WERI-Rb-1 (cell line): ENCODE measurements at regions not wholly inside any gene's neighbourhood (a gene's known extent, or its start where the extent isn't known, plus 50 kb on each side); places are given as distances from the start of the nearest gene placed in this dataset.

Source experiments
- DNase-seq: peaks from one replicate; pipeline ENCODE4 v3.0.0-alpha.2; 2020
- H3K27ac ChIP-seq: fragments of 250-450 bp; sonication (Bioruptor Pico); 2 replicates; pipeline ENCODE4 v1.5.1; 2020; ENCODE audit warnings: mild to moderate bottlenecking, moderate library complexity
- H3K27me3 ChIP-seq: fragments of 250-450 bp; sonication (Bioruptor Pico); 2 replicates; pipeline ENCODE4 v1.5.1; 2021; ENCODE audit warnings: mild to moderate bottlenecking, low read depth, moderate library complexity; ENCODE audit not compliant: insufficient read depth, severe bottlenecking
- H3K36me3 ChIP-seq: fragments of 250-450 bp; sonication (Bioruptor Pico); 2 replicates; pipeline ENCODE4 v1.5.1; 2020; ENCODE audit warnings: mild to moderate bottlenecking, moderate library complexity
- H3K4me3 ChIP-seq: 2 replicates; pipeline ENCODE4 v1.5.1; 2011; ENCODE audit warnings: low read depth, mild to moderate bottlenecking, control low read depth, low read length
- H3K9me3 ChIP-seq: fragments of 250-450 bp; sonication (Bioruptor Pico); 2 replicates; pipeline ENCODE4 v1.5.1; 2021; ENCODE audit warnings: mild to moderate bottlenecking, moderate library complexity; ENCODE audit not compliant: severe bottlenecking
- TF ChIP-seq, protein P1 (sequence below): IDR thresholded peaks from 2 replicates; pipeline ENCODE4 v1.5.1; 2011; ENCODE audit warnings: low read depth, mild to moderate bottlenecking, control low read depth, inconsistent platforms, low read length

DNA sequence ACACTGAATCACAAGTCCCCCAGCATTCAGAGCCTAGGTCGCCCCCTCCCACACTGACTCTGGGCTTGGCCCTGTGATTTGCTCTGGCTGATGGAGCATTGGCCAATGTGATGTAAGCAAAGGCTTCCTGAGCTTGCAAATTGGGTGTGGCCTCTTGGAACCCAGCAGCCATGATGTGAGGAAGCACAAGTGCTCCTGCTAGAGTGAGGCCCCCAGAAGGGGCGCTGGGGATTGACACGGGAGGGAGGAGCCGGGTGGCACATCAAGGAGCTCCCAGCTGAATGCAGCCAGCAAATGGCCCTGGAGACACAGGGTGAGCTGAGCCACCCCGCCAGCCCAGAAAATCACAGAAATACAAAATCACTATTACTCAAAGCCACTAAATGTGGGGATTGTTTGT is 308.5 kb downstream of the C16orf95 start:
- no peak for DNase-seq
- no peak overlapping the region for H3K4me3 ChIP-seq

DNA sequence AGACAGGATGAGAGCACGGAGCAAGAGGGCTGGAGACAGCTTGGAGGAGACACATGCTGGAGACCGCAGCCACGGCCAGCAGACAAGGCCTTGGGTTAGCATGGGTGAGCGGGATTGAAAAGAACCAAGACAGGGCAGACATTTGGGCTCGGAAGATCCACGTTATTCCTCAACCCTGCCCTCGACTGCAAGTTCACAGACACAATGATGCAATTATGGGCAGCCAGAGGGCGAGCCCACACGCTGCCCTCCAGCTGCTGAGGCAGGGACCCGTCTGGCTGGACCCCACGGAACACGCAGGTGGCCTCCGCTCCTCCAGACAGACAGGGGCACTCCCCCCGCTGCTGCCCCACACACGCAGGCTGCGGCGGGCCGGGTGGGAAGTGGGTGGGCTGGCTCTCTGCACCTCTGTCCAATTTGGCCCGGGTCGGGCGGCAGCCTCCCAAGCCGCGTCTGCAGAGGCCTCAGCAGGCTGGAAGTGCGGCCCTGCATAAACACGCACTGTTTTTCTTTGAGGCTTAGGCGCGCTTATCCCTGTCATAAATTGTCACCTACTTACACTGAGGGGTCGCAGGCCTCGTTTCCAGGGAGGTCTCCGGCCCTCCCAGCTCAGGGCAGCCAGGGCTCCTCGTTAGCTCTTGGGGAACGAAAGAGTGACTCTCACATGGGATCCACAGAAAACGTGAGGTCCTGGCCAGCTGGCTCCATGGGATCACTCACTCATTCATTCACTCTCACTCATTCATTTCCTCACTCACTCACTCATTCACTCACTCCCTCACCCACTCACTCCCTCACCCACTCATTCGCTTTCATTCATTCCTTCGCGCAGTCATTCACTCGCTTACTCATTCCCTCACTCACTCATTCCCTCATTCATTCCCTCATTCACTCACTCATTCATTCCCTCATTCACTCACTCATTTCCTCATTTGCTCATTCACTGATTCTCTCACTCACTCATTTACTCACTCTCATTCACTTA is 303.9 kb downstream of the C16orf95 start:
- no peak overlapping the region for H3K27ac ChIP-seq
- no peak overlapping the region for H3K4me3 ChIP-seq
- no peaks in the 10 kb centered on the region for H3K27me3 ChIP-seq
- no peaks in the 10 kb centered on the region for H3K9me3 ChIP-seq
- no peak for DNase-seq
- TF ChIP-seq, protein P1, sequence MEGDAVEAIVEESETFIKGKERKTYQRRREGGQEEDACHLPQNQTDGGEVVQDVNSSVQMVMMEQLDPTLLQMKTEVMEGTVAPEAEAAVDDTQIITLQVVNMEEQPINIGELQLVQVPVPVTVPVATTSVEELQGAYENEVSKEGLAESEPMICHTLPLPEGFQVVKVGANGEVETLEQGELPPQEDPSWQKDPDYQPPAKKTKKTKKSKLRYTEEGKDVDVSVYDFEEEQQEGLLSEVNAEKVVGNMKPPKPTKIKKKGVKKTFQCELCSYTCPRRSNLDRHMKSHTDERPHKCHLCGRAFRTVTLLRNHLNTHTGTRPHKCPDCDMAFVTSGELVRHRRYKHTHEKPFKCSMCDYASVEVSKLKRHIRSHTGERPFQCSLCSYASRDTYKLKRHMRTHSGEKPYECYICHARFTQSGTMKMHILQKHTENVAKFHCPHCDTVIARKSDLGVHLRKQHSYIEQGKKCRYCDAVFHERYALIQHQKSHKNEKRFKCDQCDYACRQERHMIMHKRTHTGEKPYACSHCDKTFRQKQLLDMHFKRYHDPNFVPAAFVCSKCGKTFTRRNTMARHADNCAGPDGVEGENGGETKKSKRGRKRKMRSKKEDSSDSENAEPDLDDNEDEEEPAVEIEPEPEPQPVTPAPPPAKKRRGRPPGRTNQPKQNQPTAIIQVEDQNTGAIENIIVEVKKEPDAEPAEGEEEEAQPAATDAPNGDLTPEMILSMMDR: no peak
- H3K36me3 ChIP-seq: no peaks in the 10 kb centered on the region

More for the DNA sequence above, 308.5 kb downstream of the C16orf95 start:
- Histone ChIP-seq H3K27ac (no peak overlapping the region), H3K27me3 (no peaks in the 10 kb centered on the region), H3K9me3 (no peaks in the 10 kb centered on the region), H3K36me3 (no peaks in the 10 kb centered on the region)
- TF ChIP-seq, protein P1: no peak

DNA sequence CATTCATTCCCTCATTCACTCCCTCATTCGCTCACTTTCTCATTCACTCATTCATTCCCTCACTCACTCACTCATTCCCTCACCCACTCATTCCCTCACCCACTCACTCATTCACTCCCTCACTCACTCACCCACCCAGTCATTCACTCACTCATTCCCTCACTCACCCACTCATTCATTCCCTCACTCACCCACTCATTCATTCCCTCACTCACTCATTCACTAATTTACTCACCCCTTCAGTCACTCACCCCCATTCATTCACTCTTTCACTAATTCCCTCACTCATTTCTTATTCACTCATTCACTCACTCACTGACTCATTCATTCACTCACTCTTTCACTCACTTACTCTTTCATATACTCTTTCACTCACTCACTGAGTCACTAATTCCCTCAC is 303.1 kb downstream of the C16orf95 start:
- no peak for DNase-seq
- Histone ChIP-seq H3K27ac (no peak overlapping the region), H3K36me3 (no peaks in the 10 kb centered on the region), H3K27me3 (no peaks in the 10 kb centered on the region), H3K9me3 (no peaks in the 10 kb centered on the region), H3K4me3 (no peak overlapping the region)
- TF ChIP-seq, protein P1: no peak

DNA sequence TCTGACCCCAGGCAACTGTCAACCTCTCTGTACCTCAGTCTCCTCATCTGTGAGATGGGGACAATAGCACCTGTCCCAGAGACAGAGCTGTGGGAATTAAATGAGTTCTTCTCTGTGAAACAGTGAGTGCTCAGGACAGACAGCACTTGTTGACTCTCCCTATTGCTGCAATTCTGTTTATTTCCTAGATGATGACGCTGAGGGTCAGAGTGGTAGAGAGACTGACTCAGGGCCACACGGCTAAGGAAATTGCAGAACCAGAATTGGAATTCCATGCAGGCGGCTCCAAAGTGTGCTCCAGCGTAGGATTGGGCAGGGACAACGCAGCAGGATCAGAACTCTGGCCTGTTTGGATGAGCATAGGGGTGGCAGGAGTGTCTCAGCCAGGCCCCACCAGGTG is 302.2 kb downstream of the C16orf95 start:
- TF ChIP-seq, protein P1: no peak
- no peaks in the 10 kb centered on the region for H3K36me3 ChIP-seq
- H3K27me3 ChIP-seq: no peaks in the 10 kb centered on the region
- no peaks in the 10 kb centered on the region for H3K9me3 ChIP-seq
- no peak for DNase-seq
- no peak overlapping the region for H3K27ac ChIP-seq
- H3K4me3 ChIP-seq: no peak overlapping the region

DNA sequence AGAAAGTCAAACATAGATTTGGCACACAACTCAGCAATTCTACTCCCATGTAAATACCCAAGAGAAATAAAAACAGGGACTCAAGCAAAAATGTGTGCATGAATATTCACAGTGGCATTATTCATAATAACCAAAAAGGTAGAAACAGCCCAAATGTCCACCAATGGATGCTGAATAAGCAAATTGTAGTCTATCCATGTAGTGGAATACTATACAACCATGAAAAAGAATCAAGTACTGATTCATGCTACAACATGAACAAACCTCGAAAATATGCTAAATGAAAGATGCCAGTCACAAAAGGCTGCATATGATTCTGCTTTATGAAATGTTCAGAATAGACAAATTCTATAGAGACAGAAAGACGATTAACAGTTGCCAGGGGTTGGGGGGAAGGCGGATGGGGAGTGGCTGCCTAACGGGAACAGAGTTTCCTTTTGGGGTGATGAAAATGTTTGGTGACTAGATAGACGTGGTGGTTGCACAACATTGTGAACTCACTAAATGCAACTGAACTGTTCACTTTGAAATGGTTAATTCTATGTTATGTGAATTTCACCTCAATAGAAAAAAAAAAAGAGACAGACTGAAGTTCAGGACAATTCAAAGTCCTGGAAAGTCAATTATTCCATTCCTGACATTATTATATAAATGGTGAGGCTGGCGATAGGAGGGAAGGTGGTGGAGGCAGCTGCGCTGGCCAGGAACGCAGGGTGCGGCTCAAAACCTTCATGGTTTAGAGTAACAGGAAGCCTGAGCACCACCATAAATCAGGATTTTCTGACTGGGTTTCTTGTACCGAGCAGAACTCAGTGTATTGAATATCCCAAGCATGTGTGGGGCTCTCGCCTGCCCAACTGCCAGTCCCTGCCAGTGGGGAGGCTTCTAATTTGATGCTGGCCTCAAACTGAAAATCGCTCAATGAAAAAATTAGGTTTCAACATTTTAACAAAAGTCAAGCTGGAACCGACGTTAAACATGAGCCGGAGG is 300.9 kb downstream of the C16orf95 start:
- Histone ChIP-seq H3K27me3 (no peaks in the 10 kb centered on the region), H3K9me3 (no peaks in the 10 kb centered on the region), H3K27ac (no peak overlapping the region), H3K36me3 (no peaks in the 10 kb centered on the region), H3K4me3 (no peak overlapping the region)
- TF ChIP-seq, protein P1: no peak
- DNase-seq: no peak
